Testis (tissue), 2 donors: ENCODE measurements at regions not wholly inside any gene's neighbourhood (a gene's known extent, or its start where the extent isn't known, plus 50 kb on each side); places are given as distances from the start of the nearest gene placed in this dataset.

Experiments
- CTCF ChIP-seq, 3 experiments: fragments of 450-650 bp in 2 of 3; fragments of 200-600 bp in 1 of 3; sonication (generic) in 1 of 3; IDR thresholded peaks; one replicate each; pipeline ENCODE4 v1.5.1; 2016 to 2019; ENCODE audit warnings: antibody characterized with exemption in 3 of 3, mild to moderate bottlenecking in 2 of 3, moderate library complexity in 1 of 3
- POLR2A ChIP-seq: fragments of 450-650 bp; IDR thresholded peaks from one replicate; pipeline ENCODE4 v1.6.1; 2017; ENCODE audit warnings: antibody characterized with exemption, mild to moderate bottlenecking, moderate library complexity

DNA sequence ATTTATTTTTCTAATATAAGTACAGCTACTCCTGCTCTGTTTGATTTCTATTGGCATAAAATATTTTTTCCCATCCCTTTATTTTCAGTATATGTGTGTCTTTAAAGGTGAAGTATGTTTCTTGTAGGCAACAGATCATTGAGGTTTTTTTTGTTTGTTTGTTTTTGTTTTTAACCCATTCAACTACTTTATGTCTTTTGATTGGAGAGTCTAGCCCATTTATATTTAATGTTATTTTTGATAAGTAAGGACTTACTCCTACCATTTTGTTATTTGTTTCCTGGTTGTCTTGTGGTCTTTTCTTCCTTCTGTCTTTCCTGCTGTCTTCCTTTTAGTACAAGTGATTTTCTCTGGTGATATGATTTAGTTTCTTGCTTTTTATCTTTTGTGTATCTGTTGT lies 285.1 kb upstream of the PROX1 start:
- no peak for TF ChIP-seq CTCF (IDR thresholded peaks at IDR 0.05)
- TF ChIP-seq POLR2A = no peak
